HG03064 (cell line): ENCODE measurements at regions not wholly inside any gene's neighbourhood (a gene's known extent, or its start where the extent isn't known, plus 50 kb on each side); places are given as distances from the start of the nearest gene placed in this dataset.

ENCODE experiments used
- ATAC-seq: cut with Tn5 transposase; IDR thresholded peaks from one replicate; pipeline ENCODE4 v1.9.1; 2021; ENCODE audit warnings: low read depth; ENCODE audit not compliant: unreplicated experiment

DNA sequence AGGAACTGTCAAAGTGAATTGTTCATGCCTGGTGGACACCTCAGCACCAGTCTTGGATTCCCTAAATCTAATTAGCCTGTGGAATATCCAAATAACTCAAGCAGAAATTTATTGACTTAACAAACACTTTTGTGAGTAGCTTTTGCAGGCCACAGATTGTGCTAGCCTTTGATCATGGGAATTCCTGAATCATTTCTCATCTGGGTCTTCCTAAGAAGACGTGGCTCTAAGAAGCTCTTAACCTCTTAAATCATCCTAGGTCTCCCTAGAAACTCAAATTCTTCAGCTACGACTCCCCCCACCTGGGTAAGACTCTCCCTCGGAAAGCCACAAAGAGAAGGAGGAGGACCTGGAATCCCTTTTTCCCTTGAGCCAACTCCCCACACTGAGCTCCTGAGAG lies 53.8 kb upstream of the PSEN2 start:
- ATAC-seq: no peak

DNA sequence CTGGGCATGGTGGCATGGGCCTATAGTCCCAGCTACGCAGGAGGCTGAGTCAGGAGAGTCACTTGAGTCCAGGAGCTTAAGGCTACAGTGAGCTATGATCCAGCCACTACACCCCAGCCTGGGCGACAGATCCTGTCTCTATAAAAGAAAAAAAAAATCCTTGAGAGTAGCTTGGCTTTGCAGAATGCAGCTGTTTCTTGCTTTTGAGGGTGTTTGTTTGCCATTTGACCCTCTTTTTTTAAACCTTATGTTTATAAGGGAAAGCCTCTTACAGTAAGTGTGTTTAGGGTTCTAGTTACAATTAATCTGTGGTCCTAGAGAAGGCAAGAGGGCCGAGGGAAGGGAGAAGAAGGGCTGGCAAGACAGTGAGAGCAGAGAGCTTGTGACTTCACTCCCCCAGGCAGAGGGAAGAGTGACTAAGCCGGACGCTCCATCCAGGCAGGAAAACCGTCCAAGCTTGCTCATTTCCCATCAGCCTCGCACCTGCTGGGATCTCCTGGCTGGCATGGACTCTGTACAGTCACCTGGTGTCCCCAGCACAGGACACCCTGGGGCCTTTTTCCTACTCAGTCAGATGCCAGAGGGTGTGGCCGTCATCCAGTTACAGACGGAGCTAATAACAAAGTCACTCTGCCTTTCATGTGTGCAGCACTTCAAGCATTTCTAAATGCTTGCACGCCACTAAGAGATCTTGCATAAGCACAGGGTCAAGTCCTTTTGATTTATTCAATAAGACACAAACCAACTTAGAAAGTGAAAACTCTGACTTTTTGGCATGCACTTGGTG lies 55.5 kb upstream of the PSEN2 start:
- no peak for ATAC-seq

DNA sequence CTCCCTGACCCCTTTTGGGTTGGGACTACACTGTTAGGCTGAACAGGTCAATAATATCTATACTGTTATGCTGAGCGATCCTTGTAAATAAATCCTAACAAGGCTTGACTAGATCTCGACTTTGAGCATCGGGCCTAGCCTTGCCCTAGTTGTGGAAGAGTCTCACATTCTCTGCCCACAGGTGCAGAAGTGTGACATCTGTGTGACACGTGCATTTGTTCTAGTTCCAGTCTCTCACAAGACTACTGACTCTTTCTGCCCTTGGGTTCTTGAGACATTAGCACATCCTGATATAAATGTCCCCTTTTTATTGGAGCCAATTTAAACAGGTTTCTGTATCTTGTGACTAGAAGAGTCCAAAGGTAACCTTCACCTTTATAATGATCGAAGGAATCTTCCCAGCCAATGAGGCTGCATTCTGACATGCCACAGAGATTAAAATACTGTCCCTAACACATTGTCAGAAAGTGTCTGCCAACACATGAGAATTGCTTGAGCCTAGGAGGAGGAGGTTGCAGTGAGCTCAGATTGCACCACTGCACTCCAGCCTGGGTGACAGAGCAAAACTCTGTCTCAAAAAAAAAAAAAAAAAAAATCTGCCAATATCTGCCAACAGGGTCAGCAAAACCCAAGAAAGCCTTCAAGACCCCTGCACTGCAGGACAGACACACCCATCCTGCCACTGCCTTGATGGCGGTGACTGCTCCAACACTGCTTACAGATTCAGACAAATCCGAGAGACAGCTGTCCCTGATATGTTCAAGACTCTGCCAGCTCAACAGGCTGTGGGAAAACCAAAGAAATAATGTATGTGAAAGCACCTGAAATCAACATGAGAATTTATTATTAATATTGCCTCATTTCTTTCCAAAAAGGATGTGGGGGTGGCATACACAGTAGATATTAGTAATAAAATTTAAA lies 56.5 kb upstream of the PSEN2 start:
- ATAC-seq: no peak

DNA sequence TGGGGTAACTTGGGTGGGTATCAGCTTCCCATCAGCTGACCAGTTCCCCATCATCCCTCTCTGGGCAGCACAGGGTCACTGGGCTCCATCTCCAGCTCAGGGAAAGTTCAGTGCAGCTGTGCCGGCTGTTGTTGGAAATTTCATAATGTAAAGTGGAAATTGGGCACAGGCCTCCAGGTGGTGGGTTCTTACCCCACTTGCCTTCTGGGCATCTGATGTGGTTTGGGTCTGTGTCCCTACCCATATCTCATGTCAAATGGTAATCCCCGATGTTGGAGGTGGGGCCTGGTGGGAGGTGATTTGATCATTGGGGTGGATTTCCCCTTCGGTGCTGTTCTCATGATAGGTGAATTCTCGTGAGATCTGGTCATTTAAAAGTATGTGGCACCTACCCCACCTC lies 59.7 kb upstream of the PSEN2 start:
- no peak for ATAC-seq

DNA sequence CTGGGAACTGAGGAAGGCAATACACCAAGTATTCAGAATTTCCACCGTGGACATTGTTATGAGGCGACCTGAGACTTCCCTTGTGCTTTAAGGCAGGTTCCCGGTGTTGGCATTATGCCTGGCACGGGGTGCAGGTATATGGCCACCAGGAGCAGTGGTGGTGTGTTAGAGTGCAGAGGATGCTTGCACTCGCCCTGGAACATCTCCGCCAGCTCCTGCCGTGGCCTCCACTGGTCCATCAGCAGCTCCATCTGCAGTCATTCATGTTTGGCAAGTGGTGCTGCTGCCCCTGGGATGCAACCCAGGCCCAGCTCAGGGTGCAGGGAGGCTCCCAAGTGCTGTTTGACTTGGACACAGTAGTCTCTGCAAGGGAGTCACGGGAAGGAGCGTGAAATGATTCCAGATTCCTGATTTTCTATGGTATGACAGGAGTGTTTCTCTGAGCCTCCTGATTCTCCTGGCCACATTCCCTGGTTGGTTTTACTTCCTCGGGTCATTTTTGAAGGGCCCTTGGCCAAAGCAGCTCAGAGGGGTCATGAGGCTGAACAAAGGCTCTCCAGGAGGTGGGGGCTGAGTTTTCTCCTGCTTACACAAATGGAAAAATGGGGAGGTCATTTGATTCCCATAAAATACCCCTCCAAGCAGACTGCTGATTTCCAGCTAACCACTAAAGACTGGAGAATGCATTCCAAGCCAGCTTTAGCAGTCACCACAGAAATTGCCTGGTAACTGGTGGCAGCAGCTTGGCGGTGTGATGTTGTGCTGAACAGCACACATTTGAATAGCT lies 60.4 kb upstream of the PSEN2 start:
- no peak for ATAC-seq

DNA sequence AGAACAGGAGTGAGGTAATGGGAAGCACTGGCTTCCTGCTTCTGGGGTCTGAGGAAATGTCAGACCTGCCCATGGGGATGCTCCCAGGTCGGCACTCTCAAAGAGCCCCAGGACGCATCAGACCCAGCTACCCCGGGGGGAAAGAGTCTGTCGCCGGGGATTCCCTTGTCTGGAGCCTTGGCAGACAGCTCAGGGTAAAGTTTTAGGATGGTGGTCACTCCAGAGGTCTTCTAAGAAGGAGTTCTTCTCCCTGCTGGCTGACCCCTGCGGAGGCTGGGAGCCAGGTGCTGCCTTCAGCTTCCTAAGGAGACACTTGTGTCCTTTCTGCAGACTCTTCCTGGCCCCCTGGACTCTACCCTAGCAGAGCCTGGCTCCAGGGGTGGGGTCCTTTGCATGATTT lies 61.9 kb upstream of the PSEN2 start:
- ATAC-seq: no peak

DNA sequence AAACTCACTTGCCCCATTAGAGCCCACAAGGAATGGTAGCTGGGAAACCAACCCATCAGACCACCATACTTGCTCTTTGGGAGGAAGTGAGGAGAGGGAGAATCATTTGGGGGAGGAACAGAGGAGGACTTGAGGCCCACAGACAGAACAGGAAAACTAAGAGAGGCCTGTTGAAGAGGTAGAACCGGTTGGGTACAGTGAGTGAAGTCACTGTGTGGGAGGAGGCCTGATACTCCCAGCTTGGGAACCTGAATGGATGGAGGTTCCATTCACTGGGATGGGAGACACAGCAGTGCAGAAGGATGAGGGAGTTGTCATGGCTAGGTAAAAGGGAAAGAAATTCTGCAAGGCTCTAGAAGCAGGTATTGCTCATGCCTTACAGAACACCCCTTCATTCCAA lies 63.4 kb upstream of the PSEN2 start:
- no peak for ATAC-seq

DNA sequence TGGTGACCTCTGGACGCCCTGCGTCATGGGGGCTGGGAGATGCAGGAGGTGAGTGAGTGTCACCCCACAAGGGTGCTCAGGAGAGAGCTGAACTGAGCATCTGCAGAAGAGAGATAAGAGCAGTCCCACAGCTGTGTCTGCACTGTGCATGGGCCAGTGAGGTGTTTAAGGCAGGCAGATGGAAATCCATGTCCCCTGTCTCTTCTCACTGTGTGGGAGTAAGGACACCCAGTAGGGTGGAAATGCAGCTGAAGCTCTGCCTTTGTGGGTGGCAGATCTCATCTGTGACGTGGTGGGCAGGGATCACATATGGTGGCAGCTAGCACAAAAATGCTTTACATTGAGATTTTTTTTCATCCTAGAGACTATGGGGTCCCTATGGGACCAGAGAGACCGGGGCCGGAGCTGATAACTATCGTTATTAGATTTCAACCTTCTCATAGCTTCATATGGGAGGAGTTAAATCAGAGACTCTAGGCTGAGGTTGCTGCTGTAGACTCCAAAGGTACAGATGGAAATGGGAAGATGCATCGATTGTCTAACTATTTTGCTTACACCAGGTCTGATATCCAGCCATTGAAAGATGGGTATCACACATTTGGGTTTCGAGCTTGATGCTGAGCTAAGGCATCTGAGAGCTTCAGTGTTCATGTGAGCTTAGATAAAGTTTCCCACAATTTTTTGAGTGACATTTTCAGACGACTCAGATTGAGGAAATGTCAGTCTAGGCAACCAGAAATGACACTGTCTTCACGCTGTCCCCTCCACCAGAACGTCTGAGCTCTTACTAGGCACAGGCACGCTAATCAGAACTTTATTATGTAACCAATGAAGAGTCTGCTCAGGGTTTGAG lies 65.3 kb upstream of the PSEN2 start:
- ATAC-seq: no peak

DNA sequence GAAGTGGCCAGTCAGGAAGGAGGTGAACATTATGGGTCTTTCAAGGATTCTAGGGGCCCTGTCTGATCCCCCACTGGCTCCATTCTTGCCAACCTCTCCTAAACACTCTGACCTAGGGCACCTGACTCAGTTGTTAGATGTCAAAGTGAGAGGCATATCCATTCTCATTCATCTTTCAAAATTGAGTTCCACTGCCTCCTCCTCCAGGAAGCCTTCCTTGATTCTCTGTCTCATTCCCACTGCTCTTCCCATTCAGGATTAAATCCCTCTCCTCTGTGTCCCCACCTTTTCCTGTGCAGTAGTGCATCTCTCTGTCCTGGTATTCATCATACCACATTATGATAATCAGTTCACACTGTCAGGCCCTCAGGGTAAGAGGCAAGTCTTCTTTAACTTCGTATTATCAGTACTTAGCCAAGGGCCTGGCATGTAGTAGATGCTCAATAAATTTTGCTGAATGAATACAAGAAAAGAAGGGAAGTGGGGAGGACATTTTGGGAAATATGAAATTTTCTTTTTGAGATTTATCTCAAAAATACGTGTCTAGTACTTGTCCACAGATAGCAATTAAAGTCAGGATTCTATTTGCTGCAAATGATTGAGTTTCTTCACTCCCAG lies 61.8 kb upstream of the ITPKB start:
- no peak for ATAC-seq

DNA sequence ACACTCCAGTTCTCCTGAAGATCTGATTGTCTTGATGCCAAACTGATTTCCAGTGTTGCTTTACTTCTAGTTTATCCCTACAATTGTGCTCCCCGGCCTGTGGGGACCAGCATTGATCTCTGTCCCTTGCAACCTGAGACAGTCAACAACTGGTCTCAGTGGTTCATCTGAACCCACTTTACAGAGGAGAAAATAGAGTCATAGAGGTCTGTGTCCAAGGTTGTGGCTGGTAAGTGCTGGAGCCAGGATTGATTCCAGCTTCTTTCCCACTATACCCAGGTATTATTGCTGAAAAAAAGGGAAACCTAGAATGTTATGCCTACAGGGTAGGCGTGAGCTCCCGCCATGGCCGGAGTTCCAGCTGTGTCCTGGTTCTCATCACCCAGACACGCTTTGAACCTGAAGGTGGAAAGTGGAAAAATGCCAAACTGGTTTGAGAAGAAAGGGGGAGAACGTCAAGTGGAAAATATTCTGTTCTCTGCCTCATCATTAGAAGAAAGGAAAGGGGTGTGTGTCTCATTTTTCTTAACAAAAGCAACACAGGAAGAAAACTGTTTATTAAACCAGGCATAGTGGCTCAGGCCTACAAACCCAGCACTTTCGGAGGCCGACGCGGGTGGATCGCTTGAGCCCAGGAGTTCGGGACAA lies 60.7 kb upstream of the ITPKB start:
- ATAC-seq: no peak

DNA sequence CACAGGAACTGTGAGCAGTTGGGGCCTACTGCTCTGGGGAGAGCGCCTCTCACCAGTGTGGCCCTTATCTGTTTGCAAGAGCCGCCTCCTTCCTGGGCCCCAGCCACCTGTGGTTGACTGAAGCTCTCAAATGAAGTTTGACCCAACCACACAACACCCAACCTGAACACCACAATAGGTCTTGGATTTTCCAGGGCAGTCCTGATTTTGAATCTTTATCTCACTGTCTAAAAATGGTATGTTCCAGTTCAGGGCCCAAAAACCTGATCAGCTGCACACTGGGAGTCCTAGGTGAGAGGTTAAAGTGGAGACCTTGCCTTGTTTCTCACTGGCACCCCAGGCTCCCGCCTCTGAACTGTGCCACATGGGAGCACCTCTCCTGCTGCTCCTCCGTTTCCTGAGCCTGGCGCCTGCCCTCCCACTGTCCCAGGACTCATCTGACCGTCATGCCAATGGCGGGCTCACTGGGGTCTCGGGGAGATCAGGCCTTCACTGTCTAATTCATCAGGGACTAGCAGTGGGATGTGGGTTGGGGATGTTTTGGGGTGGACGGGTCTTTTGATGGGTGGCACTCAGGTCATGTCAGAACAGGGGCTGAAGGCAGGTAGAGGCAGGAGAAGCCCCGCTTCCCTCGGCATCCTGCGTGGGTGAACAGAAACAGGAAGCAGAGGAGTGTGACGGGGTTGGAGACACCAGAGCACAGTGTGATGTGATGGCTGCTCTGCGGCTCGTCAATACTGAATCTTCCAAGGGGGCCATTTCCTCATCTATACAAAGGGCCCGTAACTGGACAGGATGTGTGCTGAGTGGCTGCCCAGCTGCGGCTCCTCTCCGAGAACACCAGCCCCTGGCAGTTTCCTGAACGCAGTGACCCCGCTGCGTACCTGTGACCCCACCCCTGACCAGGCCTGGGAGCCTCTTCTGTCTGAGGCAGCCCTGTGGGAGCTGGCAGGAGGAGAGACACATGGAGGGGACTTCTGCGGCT lies 59.6 kb upstream of the ITPKB start:
- ATAC-seq: peak; percentile 78

DNA sequence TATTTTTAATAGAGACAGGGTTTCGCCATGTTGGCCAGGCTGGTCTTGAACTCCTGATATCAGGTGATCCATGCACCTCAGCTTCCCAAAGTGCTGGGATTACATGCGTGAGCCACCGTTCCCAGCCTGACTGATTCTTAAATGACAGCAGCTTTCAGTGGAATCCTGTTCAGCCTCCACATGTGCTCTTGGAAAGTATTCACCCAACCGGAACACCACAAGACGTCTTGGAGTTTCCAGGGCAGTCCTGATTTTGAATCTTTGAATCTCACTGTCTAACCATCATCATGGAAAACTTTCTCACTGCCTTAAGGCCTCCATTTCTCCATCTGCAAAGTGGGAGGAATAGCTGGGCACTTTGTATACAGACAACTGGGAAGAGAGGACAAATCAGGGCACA lies 58.1 kb upstream of the ITPKB start:
- ATAC-seq: no peak

DNA sequence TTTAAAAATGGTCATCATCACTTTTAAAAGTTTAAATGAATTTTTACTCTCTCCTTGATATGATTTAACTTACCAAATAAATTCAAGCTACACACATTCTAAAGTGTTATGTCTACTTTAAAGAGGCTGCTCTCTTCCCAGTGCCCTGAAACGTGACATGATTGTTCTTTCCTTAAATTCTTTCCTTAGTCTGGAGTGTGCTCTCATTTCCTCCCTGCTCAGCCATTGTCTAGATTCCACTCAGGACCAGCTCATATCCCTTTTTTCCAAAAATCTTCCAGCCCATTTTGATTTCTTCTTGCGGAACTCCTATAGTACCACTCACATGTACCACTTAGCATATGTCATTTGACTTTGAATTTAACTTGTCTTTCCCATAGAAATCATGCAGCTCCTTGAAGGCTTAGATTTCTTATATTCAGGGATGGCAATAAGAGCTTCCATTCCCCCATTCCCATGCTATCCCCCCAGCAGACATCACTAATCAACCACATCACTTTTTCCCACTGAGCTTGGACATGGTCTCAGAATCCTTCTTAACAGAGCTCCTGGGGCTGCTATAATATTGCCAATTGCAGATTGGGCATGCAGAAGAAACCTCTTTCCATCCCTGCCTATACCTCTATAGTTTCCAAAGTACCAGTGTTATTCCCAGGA lies 54.7 kb upstream of the ITPKB start:
- no peak for ATAC-seq

DNA sequence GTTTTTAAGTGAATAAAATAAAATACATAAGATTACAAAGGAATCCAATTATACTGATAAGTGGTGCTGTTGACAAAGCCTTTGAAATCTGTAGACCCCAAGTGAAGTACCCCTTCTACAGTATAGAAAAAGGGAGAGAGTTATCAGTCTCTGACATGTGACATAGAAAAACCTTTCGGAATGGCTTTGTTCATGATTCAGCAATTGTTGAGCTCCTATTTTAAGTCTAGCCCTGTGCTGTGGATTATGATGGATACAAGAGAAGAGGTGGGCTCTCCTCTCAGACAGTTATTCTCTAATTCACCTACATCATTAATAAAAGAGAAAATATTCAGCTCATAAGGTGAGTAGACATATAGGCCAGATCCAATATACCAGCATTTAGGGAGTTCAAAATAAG lies 53.3 kb upstream of the ITPKB start:
- no peak for ATAC-seq

DNA sequence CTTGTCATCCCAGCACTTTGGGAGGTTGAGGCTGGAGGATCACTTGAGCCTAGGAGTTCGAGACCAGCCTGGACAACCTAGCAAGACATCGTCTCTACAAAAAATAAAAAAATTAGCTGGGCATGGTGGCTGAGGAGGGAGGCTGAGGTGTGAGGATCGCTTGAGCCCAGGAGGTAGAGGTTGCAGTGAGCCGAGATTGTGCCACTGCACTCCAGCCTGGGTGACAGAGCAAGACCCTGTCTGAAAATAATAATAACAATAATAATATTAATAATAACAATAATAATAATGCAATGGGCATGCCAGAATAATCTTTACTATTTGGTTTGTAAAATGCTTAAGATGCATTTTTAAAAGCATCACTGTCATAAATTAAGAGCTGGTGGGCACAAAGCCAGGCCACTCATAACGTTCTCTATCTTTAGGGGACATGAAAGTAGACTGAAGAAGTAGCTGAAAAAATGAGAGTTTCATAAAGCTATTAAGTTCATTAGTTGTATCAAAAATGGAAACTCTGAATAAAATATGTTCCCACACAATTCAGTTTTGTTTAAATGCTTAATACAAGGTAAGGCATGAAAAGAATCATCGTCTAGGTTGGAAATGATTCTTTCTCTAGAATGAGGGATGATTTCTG lies 51.6 kb upstream of the ITPKB start:
- no peak for ATAC-seq

DNA sequence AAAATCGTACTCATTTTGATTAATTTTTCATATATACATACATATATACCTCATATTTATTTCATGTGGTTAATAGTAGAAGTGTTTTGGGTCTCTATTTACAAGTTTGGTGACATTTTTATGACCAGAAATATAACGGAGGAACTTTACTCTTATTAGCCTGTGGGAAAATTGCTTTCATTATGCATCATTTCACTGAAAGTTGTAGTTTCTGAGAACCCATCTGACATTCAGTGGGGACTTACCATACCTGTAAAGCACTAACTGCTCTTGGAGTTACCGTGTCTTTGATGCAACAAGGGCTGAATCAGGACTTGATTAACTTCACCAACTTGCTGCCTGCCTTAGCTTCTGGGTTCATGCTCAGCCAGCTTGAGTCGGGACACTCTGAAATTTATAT lies 49.9 kb upstream of the ITPKB start:
- ATAC-seq: no peak
